H1 (cell line): ENCODE measurements at regions not wholly inside any gene's neighbourhood (a gene's known extent, or its start where the extent isn't known, plus 50 kb on each side); places are given as distances from the start of the nearest gene placed in this dataset.

Experiments
- CTCF ChIA-PET: fragments of 300-600 bp; sonication (Branson Sonifier 250); formaldehyde crosslinking; loops from one replicate; lab custom pipeline; 2021; ENCODE audit not compliant: partially characterized antibody; lab: Charles Lee
- POLR2A ChIA-PET: fragments of 300-600 bp; sonication (Branson Sonifier 250); formaldehyde crosslinking; loops from one replicate; lab custom pipeline; 2021; ENCODE audit warnings: inconsistent platforms; ENCODE audit not compliant: partially characterized antibody; lab: Charles Lee
- DNase-seq, 2 experiments: peaks; one replicate each; pipeline versions ENCODE4 v3.0.0 to v3.0.0-alpha.2; 2010 to 2022; ENCODE audit warnings: low spot score in 2 of 2, low read depth in 1 of 2, mixed read lengths in 1 of 2
- FAIRE-seq: peaks from 2 replicates; lab custom pipeline; 2011; peaks lifted over from hg19 to GRCh38; lab: Jason Lieb, UNC
- H2AFZ ChIP-seq: 2 replicates; pipeline ENCODE4 v1.8.1; 2012; ENCODE audit warnings: low read length, inconsistent platforms
- H2AK5ac ChIP-seq: 2 replicates; pipeline ENCODE4 v1.6.1; 2013; ENCODE audit warnings: low read depth, low read length
- H2BK120ac ChIP-seq: replicated peaks from 2 replicates; pipeline ENCODE3; 2013; ENCODE audit warnings: low read depth, low read length, inconsistent platforms
- H2BK12ac ChIP-seq: 2 replicates; pipeline ENCODE4 v1.6.1; 2013; ENCODE audit warnings: low read depth, low read length
- H2BK15ac ChIP-seq: 2 replicates; pipeline ENCODE4 v1.6.1; 2013; ENCODE audit warnings: low read length
- H2BK20ac ChIP-seq: 2 replicates; pipeline ENCODE4 v1.6.1; 2013; ENCODE audit warnings: low read length
- H2BK5ac ChIP-seq: 2 replicates; pipeline ENCODE4 v1.6.1; 2013; ENCODE audit warnings: low read depth, low read length
- H3K14ac ChIP-seq: 2 replicates; pipeline ENCODE4 v1.6.1; 2013; ENCODE audit warnings: inconsistent platforms; ENCODE audit not compliant: insufficient read length
- H3K18ac ChIP-seq: 2 replicates; pipeline ENCODE4 v1.6.1; 2013; ENCODE audit warnings: low read length; ENCODE audit errors: extremely low read depth
- H3K23ac ChIP-seq: 2 replicates; pipeline ENCODE4 v1.6.1; 2013; ENCODE audit warnings: inconsistent platforms; ENCODE audit not compliant: insufficient read length
- H3K23me2 ChIP-seq: 2 replicates; pipeline ENCODE4 v1.6.1; 2013; ENCODE audit warnings: low read depth, low read length
- H3K27ac ChIP-seq: 2 replicates; pipeline ENCODE4 v1.6.1; 2011; ENCODE audit warnings: low read depth, low read length, inconsistent platforms
- H3K27me3 ChIP-seq, 4 experiments: replicated peaks in 1 of 4; 1 replicate in 1 of 4; 2 replicates in 3 of 4; pipeline versions ENCODE4 v1.6.1 to v1.8.1; 2011 to 2013; ENCODE audit warnings: low read length in 3 of 4, mild to moderate bottlenecking in 3 of 4, inconsistent platforms in 2 of 4, mixed read lengths in 2 of 4, moderate library complexity in 1 of 4; ENCODE audit not compliant: control insufficient read depth in 3 of 4, insufficient read depth in 3 of 4; ENCODE audit errors: extremely low read depth in 1 of 4
- H3K36me3 ChIP-seq, 4 experiments: 2 replicates each; pipeline versions ENCODE4 v1.6.1 to v1.8.1; 2011 to 2013; ENCODE audit warnings: mild to moderate bottlenecking in 4 of 4, low read length in 3 of 4, moderate library complexity in 2 of 4, control low read depth in 1 of 4, inconsistent platforms in 1 of 4; ENCODE audit not compliant: insufficient read depth in 4 of 4, control insufficient read depth in 2 of 4
- H3K4ac ChIP-seq: replicated peaks from 2 replicates; pipeline ENCODE3; 2013; ENCODE audit warnings: low read length, low read depth, mixed read lengths, inconsistent platforms; ENCODE audit not compliant: insufficient read length
- H3K4me1 ChIP-seq, 4 experiments: replicated peaks in 1 of 4; 1 replicate in 1 of 4; 2 replicates in 3 of 4; pipeline versions ENCODE4 v1.6.1 to v1.8.1; 2011 to 2013; ENCODE audit warnings: low read length in 3 of 4, inconsistent platforms in 2 of 4, mixed read lengths in 1 of 4; ENCODE audit not compliant: insufficient read depth in 4 of 4, control insufficient read depth in 3 of 4
- H3K4me2 ChIP-seq, 2 experiments: 2 replicates each; pipeline versions ENCODE4 v1.6.1 to v1.8.1; 2011 to 2013; ENCODE audit warnings: low read depth in 2 of 2, low read length in 2 of 2, control low read depth in 1 of 2, inconsistent platforms in 1 of 2, mild to moderate bottlenecking in 1 of 2; ENCODE audit not compliant: insufficient read depth in 1 of 2
- H3K4me3 ChIP-seq, 4 experiments: fragments of 200-600, 300-600 bp in 1 of 4; sonication (generic), shearing (Covaris generic), sonication (Bioruptor Twin) in 1 of 4; 2 replicates each; pipeline versions ENCODE4 v1.5.1 to v1.8.1; 2011 to 2016; ENCODE audit warnings: low read length in 4 of 4, low read depth in 3 of 4, control low read depth in 2 of 4, inconsistent platforms in 2 of 4, mild to moderate bottlenecking in 2 of 4, mixed read lengths in 1 of 4, moderate library complexity in 1 of 4; ENCODE audit not compliant: insufficient read depth in 2 of 4; ENCODE audit errors: extremely low read depth in 1 of 4
- H3K56ac ChIP-seq: replicated peaks from 2 replicates; pipeline ENCODE3; 2013; ENCODE audit warnings: low read depth, mild to moderate bottlenecking, mixed read lengths, low read length, inconsistent platforms; ENCODE audit not compliant: insufficient read length
- H3K79me1 ChIP-seq: 2 replicates; pipeline ENCODE4 v1.6.1; 2013; ENCODE audit warnings: low read depth, low read length, control low read depth
- H3K79me2 ChIP-seq, 2 experiments: 2 replicates each; pipeline versions ENCODE4 v1.6.1 to v1.8.1; 2012 to 2013; ENCODE audit warnings: low read length in 2 of 2, mild to moderate bottlenecking in 2 of 2, inconsistent platforms in 1 of 2; ENCODE audit not compliant: insufficient read depth in 2 of 2, control insufficient read depth in 1 of 2
- H3K9ac ChIP-seq, 4 experiments: replicated peaks in 1 of 4; 1 replicate in 1 of 4; 2 replicates in 3 of 4; pipeline versions ENCODE4 v1.6.1 to v1.8.1; 2011 to 2013; ENCODE audit warnings: low read depth in 3 of 4, low read length in 3 of 4, control low read depth in 2 of 4, mild to moderate bottlenecking in 2 of 4, moderate library complexity in 2 of 4, inconsistent platforms in 1 of 4; ENCODE audit errors: extremely low read depth in 1 of 4
- H3K9me3 ChIP-seq, 2 experiments: 2 replicates each; pipeline versions ENCODE4 v1.6.1 to v1.8.1; 2012 to 2013; ENCODE audit warnings: mild to moderate bottlenecking in 2 of 2, moderate library complexity in 2 of 2, control low read depth in 1 of 2, inconsistent platforms in 1 of 2, low read depth in 1 of 2, low read length in 1 of 2, mixed read lengths in 1 of 2; ENCODE audit not compliant: insufficient read depth in 2 of 2
- H4K20me1 ChIP-seq, 2 experiments: replicated peaks in 1 of 2; 2 replicates each; pipeline versions ENCODE3 to v1.8.1; 2011 to 2013; ENCODE audit warnings: inconsistent platforms in 2 of 2, low read length in 2 of 2, mild to moderate bottlenecking in 1 of 2; ENCODE audit not compliant: insufficient read depth in 2 of 2, control insufficient read depth in 1 of 2
- H4K5ac ChIP-seq: 2 replicates; pipeline ENCODE4 v1.6.1; 2013; ENCODE audit warnings: low read length, low read depth, mixed read lengths, inconsistent platforms; ENCODE audit not compliant: insufficient read length
- H4K8ac ChIP-seq: 2 replicates; pipeline ENCODE4 v1.8.0; 2013; ENCODE audit warnings: mild to moderate bottlenecking, moderate library complexity, low read length, inconsistent platforms; ENCODE audit not compliant: insufficient read depth; ENCODE audit errors: extremely low read depth
- H4K91ac ChIP-seq: replicated peaks from 2 replicates; pipeline ENCODE3; 2013; ENCODE audit warnings: low read length, mixed read lengths, inconsistent platforms; ENCODE audit not compliant: insufficient read length
- CHD1 ChIP-seq: IDR thresholded peaks from 2 replicates; pipeline ENCODE4 v1.6.1; 2012; ENCODE audit warnings: low read depth, low read length, improper control_type of control experiment
- FOSL1 ChIP-seq: IDR thresholded peaks from 2 replicates; pipeline ENCODE4 v1.6.1; 2011; ENCODE audit warnings: mild to moderate bottlenecking, low read depth, low read length, moderate library complexity; ENCODE audit not compliant: insufficient read depth
- POU5F1 ChIP-seq: IDR thresholded peaks from 2 replicates; pipeline ENCODE4 v1.6.1; 2011; ENCODE audit warnings: low read depth, mild to moderate bottlenecking, low read length, moderate library complexity
- RNF2 ChIP-seq: fragments of 200-900, 300-1000 bp; sonication (generic); IDR thresholded peaks from 2 replicates; pipeline ENCODE4 v1.7.1; 2016; ENCODE audit warnings: borderline replicate concordance, low read depth, mild to moderate bottlenecking, antibody characterized with exemption, low read length; ENCODE audit not compliant: poor library complexity, severe bottlenecking; ENCODE audit errors: missing control alignments
- TAF7 ChIP-seq: optimal IDR thresholded peaks from 2 replicates; pipeline ENCODE3; 2011; ENCODE audit warnings: low read depth, mild to moderate bottlenecking, inconsistent platforms, low read length, moderate library complexity, borderline replicate concordance
- TCF12 ChIP-seq: IDR thresholded peaks from 2 replicates; pipeline ENCODE4 v1.6.1; 2011; ENCODE audit warnings: low read depth, mild to moderate bottlenecking, low read length
- WGBS, 2 experiments: shearing (Covaris generic) in 1 of 2; methylation state at CpG; one replicate each; pipeline versions ENCODE4 v1.1.6 to v1.1.7; 2013 to 2015; ENCODE audit warnings: low lambda C conversion rate in 2 of 2, mixed read lengths in 2 of 2, inconsistent platforms in 1 of 2, low coverage in 1 of 2, missing lambda C conversion rate in 1 of 2; ENCODE audit not compliant: insufficient replicate concordance in 2 of 2, insufficient coverage in 1 of 2, insufficient read length in 1 of 2; ENCODE audit errors: extremely low coverage in 1 of 2, missing lambda C conversion rate in 1 of 2; 5-methylcytosine and 5-hydroxymethylcytosine counted together
- TF ChIP-seq, protein P1 (sequence below): IDR thresholded peaks from 2 replicates; pipeline ENCODE4 v1.6.1; 2012; ENCODE audit warnings: low read length, inconsistent platforms

DNA sequence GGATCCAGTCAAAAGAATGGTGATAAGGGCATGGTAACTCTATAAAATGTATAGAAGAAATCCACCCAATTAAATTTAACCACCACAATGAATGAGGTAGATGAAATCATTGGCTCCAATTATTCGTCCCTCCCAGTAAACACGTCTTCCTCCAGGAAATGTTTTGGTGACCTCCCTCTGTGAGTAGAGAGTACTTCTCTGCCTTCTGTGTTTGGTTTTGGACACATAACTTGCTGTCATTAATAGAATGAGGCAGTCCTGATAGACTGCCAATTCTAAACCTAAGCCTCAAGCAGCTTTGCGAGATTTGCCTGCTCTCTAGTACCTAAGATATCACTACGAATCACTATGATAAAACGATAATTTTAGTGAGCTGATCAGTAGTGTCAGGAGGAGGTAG, 632.8 kb downstream of the HDGFL1 start:
- Histone ChIP-seq H3K9ac (no peak overlapping the region), H3K23ac (no peak overlapping the region), H3K79me2 (no peaks in the 10 kb centered on the region), H2AK5ac (no peak overlapping the region), H3K14ac (no peak overlapping the region), H4K91ac (no peak overlapping the region), H4K20me1 (no peaks in the 10 kb centered on the region), H3K36me3 (no peaks in the 10 kb centered on the region), H3K27me3 (no peaks in the 10 kb centered on the region), H3K4me1 (no peaks in the 10 kb centered on the region), H3K4me3 (no peak overlapping the region), H2BK120ac (no peak overlapping the region), H2BK20ac (no peak overlapping the region), H2BK15ac (no peak overlapping the region), H3K79me1 (no peaks in the 10 kb centered on the region), H3K27ac (no peak overlapping the region), H2AFZ (no peak overlapping the region), H2BK12ac (no peak overlapping the region), H3K4ac (no peak overlapping the region), H2BK5ac (no peak overlapping the region), H4K5ac (no peak overlapping the region), H4K8ac (no peak overlapping the region), H3K56ac (no peak overlapping the region), H3K4me2 (no peak overlapping the region), H3K9me3 (peaks cover 0 to 5% of the 10 kb centered on the region in 2 experiments; a peak in 1 of 4 replicates), H3K18ac (no peak overlapping the region), H3K23me2 (no peaks in the 10 kb centered on the region)
- no peak for TF ChIP-seq TAF7
- no peak for TF ChIP-seq POU5F1
- no peak for TF ChIP-seq CHD1
- TF ChIP-seq, protein P1, sequence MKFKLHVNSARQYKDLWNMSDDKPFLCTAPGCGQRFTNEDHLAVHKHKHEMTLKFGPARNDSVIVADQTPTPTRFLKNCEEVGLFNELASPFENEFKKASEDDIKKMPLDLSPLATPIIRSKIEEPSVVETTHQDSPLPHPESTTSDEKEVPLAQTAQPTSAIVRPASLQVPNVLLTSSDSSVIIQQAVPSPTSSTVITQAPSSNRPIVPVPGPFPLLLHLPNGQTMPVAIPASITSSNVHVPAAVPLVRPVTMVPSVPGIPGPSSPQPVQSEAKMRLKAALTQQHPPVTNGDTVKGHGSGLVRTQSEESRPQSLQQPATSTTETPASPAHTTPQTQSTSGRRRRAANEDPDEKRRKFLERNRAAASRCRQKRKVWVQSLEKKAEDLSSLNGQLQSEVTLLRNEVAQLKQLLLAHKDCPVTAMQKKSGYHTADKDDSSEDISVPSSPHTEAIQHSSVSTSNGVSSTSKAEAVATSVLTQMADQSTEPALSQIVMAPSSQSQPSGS, result no peak
- TF ChIP-seq FOSL1, result no peak
- no peak for TF ChIP-seq RNF2
- TF ChIP-seq TCF12, result no peak
- FAIRE-seq (no peak), DNase-seq (no peak)
- 80% methylated on average over 5 of the region's 5 CpGs; no CpG with 5 or more reads in 1 of the 2 experiments for WGBS, 2 experiments
- POLR2A ChIA-PET, result no interaction called here
- CTCF ChIA-PET, result no interaction called here
